Activated CD4-positive, alpha-beta T cell treated with anti-CD3 and anti-CD28 coated beads, Interleukin-2, amount 50 U/mL, for 1 hour (primary cell): ENCODE measurements at regions not wholly inside any gene's neighbourhood (a gene's known extent, or its start where the extent isn't known, plus 50 kb on each side); places are given as distances from the start of the nearest gene placed in this dataset.

Source experiments
- DNase-seq: peaks from one replicate; pipeline ENCODE4 v3.0.0-alpha.2; 2020

- no peak for DNase-seq
Observed at GRCh38 chr3:18657858-18658820, 233.0 kb upstream of the SATB1 start.

DNA sequence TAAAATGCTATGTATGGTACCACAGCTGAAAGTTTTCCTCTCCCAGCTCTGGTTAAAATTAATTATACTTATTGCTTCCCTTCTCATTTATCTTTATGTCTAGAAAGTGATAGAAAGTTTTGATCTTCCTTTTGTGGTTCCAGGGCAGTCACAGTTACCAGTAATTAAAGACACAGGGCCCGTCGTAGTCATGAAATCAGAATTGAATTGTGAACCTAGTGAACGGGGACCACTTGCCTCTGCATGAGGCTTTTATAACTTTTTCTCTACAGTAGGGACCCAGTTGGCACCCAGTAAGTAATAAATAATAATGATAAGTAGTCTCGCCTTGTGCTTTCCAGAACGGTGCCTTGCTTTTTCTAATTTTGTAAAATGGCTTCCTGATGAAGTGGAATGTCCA lies 231.7 kb upstream of the SATB1 start:
- no peak for DNase-seq

DNA sequence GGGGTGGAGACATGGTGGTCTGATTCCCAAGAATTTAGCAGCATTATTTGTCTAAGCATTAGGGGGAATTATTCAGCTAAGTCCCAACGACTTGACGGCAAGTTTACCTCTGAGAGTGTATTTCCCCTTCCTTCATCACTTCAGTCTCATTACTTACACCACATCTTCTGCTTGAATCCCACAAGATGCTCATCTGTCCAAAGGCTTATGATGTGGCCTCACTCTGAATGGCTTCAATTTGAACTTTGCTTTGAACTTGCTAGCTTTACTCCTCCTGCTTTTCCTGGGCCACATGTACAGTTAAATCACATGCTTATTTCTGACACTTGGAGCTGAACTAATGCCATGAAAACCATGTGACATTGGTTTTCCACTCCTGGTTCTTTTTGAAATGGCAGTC lies 231.3 kb upstream of the SATB1 start:
- no peak for DNase-seq

GRCh38 chr3:18655827-18656226 lies 230.7 kb upstream of the SATB1 start:
- DNase-seq: no peak

DNA sequence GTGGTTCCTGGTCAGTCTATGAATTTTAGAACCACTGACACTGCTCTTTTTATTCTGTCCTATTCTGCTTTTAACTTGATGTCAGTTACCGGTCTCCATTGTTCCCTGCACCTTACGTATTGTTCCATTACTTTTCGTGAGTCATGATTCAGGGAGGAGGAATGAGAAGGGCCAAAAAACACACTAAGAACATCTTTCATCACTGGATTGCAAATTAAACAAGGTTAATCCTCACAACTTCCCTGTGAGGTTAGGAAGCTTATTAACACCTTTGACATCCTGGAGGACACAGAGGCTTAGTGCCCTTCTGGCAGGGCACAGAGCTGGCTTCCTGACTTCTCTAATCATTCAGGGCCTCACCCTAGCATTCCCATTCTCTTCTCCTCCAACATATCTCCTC lies 227.6 kb upstream of the SATB1 start:
- no peak for DNase-seq

DNA sequence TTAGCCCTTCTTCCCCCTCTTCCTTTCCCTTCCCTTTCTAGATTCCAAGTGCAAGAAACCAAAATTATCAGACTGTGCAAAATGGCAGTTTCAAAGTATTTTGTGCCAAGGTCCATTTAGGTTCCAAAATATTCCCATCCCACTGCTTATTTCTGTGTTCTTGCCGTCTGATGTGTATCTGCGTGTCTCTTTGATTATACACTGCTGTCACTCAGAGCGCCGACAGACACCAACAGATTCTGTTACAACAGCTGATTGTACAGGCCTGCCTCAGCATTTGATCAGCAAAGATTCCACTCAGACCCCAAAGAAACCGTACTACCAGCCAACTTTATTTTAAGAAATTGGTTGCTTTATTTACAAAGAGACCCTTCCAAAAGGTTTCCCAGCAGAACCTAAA lies 225.6 kb upstream of the SATB1 start:
- DNase-seq: no peak

DNA sequence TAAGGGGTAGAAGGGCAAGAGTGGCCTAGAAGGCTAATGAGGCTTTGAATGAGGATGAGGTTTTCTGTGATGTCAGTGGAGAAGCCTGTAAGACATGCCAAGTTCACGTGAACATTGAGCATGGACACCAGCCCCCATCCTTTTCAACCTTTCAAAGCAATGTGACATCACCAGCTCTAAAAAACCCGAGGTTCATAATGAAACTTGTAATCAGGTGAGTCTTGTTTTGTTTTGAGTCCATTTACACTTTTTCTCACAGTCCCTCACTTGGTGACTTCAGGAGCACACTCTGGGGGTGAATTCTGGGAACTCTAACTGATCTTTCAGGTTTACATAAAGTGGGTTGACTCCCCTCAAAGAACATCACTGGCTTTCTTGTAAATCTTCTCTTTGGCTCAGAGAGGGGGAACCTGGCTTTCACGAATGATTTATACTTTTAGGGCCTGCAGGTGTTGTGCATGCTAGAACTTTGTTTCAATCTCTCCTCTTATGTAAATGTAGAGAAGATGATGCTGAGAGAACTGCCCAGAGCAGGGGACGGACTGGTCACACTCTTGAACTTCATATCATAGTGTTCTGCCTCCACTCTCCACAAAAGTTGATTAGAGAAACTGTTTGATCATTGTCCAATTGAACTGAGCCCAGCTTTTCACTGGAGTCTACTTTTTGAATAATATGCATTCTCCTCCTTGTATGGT lies 224.7 kb upstream of the SATB1 start:
- DNase-seq: peak; percentile 9

- no peak for DNase-seq
Observed at GRCh38 chr3:18648868-18649462, 223.8 kb upstream of the SATB1 start.

GRCh38 chr3:18648159-18648558 lies 223.0 kb upstream of the SATB1 start:
- DNase-seq: no peak

GRCh38 chr3:18645619-18646018 lies 220.5 kb upstream of the SATB1 start:
- no peak for DNase-seq

GRCh38 chr3:18643281-18643680 lies 218.1 kb upstream of the SATB1 start:
- no peak for DNase-seq

GRCh38 chr3:18641916-18642315 lies 216.8 kb upstream of the SATB1 start:
- no peak for DNase-seq

- DNase-seq: no peak
Observed at GRCh38 chr3:18635215-18635614, 210.1 kb upstream of the SATB1 start.

- no peak for DNase-seq
Observed at GRCh38 chr3:18634461-18634860, 209.3 kb upstream of the SATB1 start.

GRCh38 chr3:18633002-18633401 lies 207.9 kb upstream of the SATB1 start:
- DNase-seq: no peak

- DNase-seq: no peak
Observed at GRCh38 chr3:18630295-18630694, 205.2 kb upstream of the SATB1 start.

DNA sequence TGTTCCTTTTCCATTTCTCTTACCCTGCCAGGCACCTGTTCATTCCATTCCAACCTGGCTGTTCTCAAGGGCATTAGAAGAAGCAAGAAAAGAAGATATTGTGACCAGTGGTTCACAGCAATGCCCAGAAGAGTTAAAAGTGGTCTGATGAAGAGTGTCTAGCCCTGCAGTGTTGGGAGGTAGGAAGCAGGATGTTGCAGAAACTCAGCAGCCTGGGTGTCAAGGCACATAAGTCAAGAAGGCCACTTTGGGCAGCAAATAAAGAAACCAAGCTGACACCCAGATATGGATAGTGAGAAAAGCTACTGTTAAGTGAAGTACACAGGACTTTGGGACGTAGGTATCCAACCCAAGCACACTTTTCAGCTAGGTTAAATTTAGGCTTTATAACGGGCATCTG lies 199.9 kb upstream of the SATB1 start:
- DNase-seq: no peak

DNA sequence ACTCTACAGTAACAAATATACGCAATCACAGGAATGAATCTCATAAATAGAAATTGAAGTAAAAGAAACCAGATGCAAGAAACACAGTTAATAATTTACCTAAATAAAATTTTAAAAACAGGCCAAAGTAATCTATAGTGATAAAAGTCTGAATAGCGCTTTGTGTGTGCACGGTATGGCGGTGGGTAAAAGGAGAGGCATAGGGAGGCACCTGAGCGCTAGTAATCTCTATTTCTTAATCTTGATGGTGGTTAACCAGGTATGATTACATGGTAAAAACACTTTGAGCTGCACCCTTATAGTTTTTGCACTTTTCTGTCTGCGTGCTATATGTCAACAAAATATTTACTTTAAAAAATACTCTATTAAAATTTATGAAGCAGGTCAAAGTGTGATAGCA lies 198.1 kb upstream of the SATB1 start:
- DNase-seq: no peak

DNA sequence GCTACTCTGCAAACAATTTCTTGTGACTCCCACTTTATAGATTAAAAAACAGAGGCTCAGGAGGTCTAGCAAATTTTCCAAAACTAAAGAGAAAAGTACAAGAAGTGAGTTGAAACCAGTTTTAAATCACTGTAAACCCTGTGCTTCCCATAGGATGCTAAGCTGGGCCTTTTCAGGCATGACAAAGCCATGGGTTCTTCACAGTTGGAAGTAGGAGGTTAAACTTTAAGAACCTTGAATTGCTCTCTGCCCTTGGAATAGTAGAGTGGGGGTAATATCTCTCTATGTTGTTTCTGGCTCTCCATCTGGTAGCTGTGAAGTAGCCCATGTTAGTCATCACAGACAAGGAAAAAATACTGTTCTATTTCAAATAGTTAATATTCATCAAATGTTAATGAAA lies 193.6 kb upstream of the SATB1 start:
- DNase-seq: no peak

DNA sequence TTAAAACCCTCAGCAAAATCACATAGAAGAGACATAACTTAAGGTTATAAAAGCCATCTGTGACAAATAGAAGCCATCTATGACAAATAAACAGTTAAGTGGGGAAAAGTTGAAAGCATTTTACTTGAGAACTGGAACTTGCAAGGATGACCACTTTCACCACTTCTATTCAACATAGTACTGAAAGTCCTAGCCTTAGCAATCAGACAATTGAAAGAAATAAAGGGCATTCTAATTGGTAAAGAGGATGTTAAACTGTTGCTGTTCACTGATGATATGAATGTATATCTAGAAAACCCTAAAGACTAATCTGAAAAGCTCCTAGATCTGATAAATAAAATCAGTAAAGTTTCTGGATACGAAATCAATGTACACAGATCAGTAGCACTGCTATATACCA lies 186.9 kb upstream of the SATB1 start:
- no peak for DNase-seq

DNA sequence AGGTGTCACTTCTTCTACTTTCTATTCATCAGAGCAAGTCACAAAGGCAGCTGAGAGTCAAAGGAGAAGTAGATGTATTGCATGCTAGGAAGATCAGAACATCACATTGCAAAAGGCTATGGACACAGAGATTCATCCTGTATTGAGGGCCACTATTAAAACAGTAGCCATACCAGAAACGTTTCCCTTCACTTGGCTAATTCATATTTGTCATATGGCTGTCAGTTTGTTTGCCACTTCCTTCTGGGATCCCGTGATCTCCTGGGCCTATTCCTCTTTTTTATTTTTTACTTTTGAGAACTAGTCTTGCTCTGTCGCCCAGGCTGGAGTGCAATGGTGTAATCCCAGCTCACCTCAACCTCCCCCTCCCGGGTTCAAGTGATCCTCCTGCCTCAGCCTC lies 184.0 kb upstream of the SATB1 start:
- no peak for DNase-seq

DNA sequence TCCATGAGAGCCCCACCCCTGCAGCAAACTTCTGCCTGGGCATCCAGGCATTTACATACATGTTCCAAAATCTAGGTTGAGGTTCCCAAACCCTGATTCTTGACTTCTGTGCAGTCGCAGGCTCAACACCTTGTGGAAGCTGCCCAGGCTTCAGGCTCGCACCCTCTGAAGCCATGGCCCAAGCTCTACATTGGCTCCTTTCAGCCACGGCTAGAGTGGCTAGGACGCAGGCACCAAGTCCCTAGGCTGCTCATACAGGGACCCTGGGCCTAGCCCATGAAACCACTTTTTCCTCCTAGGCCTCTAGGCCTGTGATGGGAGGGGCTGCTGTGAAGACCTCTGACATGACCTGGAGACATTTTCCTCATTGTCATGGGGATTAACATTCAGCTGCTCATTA lies 172.8 kb upstream of the SATB1 start:
- no peak for DNase-seq

- DNase-seq: no peak
Observed at GRCh38 chr3:18593231-18593630, 168.1 kb upstream of the SATB1 start.

DNA sequence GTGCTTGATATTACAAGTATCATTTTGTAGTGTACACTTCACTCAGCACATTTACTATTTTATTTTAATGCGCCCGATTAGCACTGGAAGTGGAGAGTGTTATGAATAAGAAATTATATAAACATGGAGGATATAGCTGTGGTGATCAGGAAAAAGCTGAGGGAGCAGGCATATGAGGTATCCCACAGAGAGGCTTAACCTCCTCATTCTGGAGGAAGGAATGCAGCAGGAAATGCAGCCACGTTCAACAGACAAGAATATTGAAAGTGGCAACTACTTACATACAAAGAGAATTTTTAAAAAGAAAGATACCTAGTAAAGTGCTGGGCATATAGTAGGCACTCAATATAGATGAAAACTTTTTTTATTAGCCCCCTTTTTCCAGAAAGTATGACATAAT lies 166.0 kb upstream of the SATB1 start:
- no peak for DNase-seq
